ENCODE measurements at regions not wholly inside any gene's neighbourhood (a gene's known extent, or its start where the extent isn't known, plus 50 kb on each side); places are given as distances from the start of the nearest gene placed in this dataset.

- H3K4me1 ChIP-seq = no peaks in the 10 kb centered on the region
- H3K27me3 ChIP-seq = no peaks in the 10 kb centered on the region
- no peak for DNase-seq
- no peak overlapping the region for H3K4me3 ChIP-seq
- intact Hi-C loops (cut with DNase I) = no loop called here
- no peaks in the 10 kb centered on the region for H3K9me3 ChIP-seq
- 89 to 90% methylated on average over 1 of the region's 1 CpG for WGBS, 2 donors
- H3K27ac ChIP-seq = no peak overlapping the region
- no peaks in the 10 kb centered on the region for H3K36me3 ChIP-seq
- TF ChIP-seq EP300 (IDR thresholded peaks at IDR 0.05) = no peak
- no peak for TF ChIP-seq POLR2A (IDR thresholded peaks at IDR 0.05)
- TF ChIP-seq POLR2AphosphoS5 (IDR thresholded peaks at IDR 0.05) = no peak
- no peak for TF ChIP-seq CTCF (IDR thresholded peaks at IDR 0.05)
Observed at GRCh38 chr14:41488401-41488800, 118.3 kb upstream of the LRFN5 start.

- no peaks in the 10 kb centered on the region for H3K27me3 ChIP-seq
- H3K27ac ChIP-seq = no peak overlapping the region
- DNase-seq = no peak
- H3K4me1 ChIP-seq = no peaks in the 10 kb centered on the region
- TF ChIP-seq POLR2A (IDR thresholded peaks at IDR 0.05) (no peak), CTCF (IDR thresholded peaks at IDR 0.05) (no peak), POLR2AphosphoS5 (IDR thresholded peaks at IDR 0.05) (no peak), EP300 (IDR thresholded peaks at IDR 0.05) (no peak)
- intact Hi-C loops (cut with DNase I) = no loop called here
- no peaks in the 10 kb centered on the region for H3K36me3 ChIP-seq
- no peak overlapping the region for H3K4me3 ChIP-seq
- no peaks in the 10 kb centered on the region for H3K9me3 ChIP-seq
Observed at GRCh38 chr14:41482861-41483260, 123.8 kb upstream of the LRFN5 start.

- DNase-seq = no peak
- no peaks in the 10 kb centered on the region for H3K9me3 ChIP-seq
- H3K4me3 ChIP-seq = no peak overlapping the region
- intact Hi-C loops (cut with DNase I) = no loop called here
- no peaks in the 10 kb centered on the region for H3K27me3 ChIP-seq
- WGBS, 2 donors = 7 to 42% methylated on average over 1 of the region's 1 CpG
- H3K27ac ChIP-seq = no peak overlapping the region
- no peaks in the 10 kb centered on the region for H3K4me1 ChIP-seq
- TF ChIP-seq POLR2AphosphoS5 (IDR thresholded peaks at IDR 0.05) (no peak), EP300 (IDR thresholded peaks at IDR 0.05) (no peak), POLR2A (IDR thresholded peaks at IDR 0.05) (no peak), CTCF (IDR thresholded peaks at IDR 0.05) (no peak)
- no peaks in the 10 kb centered on the region for H3K36me3 ChIP-seq
Observed at GRCh38 chr14:41476526-41476925, 130.2 kb upstream of the LRFN5 start.

GRCh38 chr14:41461380-41461779 is 145.3 kb upstream of the LRFN5 start:
- TF ChIP-seq POLR2A (IDR thresholded peaks at IDR 0.05) = no peak
- TF ChIP-seq CTCF (IDR thresholded peaks at IDR 0.05) = no peak
- intact Hi-C loops (cut with DNase I) = no loop called here
- no peaks in the 10 kb centered on the region for H3K4me1 ChIP-seq
- H3K9me3 ChIP-seq = no peaks in the 10 kb centered on the region
- no peak overlapping the region for H3K27ac ChIP-seq
- no peak for DNase-seq
- no peaks in the 10 kb centered on the region for H3K36me3 ChIP-seq
- no peak overlapping the region for H3K4me3 ChIP-seq
- no peaks in the 10 kb centered on the region for H3K27me3 ChIP-seq

- H3K9me3 ChIP-seq = no peaks in the 10 kb centered on the region
- no peaks in the 10 kb centered on the region for H3K27me3 ChIP-seq
- no peak overlapping the region for H3K27ac ChIP-seq
- H3K4me3 ChIP-seq = no peak overlapping the region
- no peaks in the 10 kb centered on the region for H3K36me3 ChIP-seq
- no peak for TF ChIP-seq CTCF (IDR thresholded peaks at IDR 0.05)
- TF ChIP-seq POLR2AphosphoS5 (IDR thresholded peaks at IDR 0.05) = no peak
- intact Hi-C loops (cut with DNase I) = no loop called here
- H3K4me1 ChIP-seq = no peaks in the 10 kb centered on the region
- no peak for DNase-seq
- whole genome bisulfite sequencing, 2 donors = 84 to 93% methylated on average over 1 of the region's 1 CpG
Observed at GRCh38 chr14:41457393-41457792, 149.3 kb upstream of the LRFN5 start.
